Suprapubic skin (tissue), 3 donors: ENCODE measurements at regions not wholly inside any gene's neighbourhood (a gene's known extent, or its start where the extent isn't known, plus 50 kb on each side); places are given as distances from the start of the nearest gene placed in this dataset.

Experiments used
- CTCF ChIP-seq, 2 donors: fragments of 200-600 bp in 1 of 2; fragments of 450-650 bp in 1 of 2; sonication (generic) in 1 of 2; IDR thresholded peaks; one replicate each; pipeline ENCODE4 v1.5.1; 2016 to 2019; ENCODE audit warnings: antibody characterized with exemption in 2 of 2, mild to moderate bottlenecking in 1 of 2, moderate library complexity in 1 of 2
- EP300 ChIP-seq: sonication (generic); formaldehyde crosslinking; IDR thresholded peaks from one replicate; pipeline ENCODE4 v1.6.1; 2017; ENCODE audit warnings: antibody characterized with exemption

GRCh38 chr3:159904455-159904854 lies 84.2 kb upstream of the IL12A start:
- no peak for TF ChIP-seq CTCF (IDR thresholded peaks at IDR 0.05)
- TF ChIP-seq EP300: no peak
